ENCODE measurements at regions not wholly inside any gene's neighbourhood (a gene's known extent, or its start where the extent isn't known, plus 50 kb on each side); places are given as distances from the start of the nearest gene placed in this dataset.

- DNase-seq (ENCODE audit: extremely low spot score), result peak; percentile 15
- TF ChIP-seq FOXA1 (IDR thresholded peaks at IDR 0.05) (no peak), HDGF (IDR thresholded peaks at IDR 0.05; ENCODE audit: borderline replicate concordance) (no peak), L3MBTL2 (conservative IDR thresholded peaks at IDR 0.05) (no peak), ARNT (IDR thresholded peaks at IDR 0.05) (no peak), TARDBP (IDR thresholded peaks at IDR 0.05) (no peak), FOXK2 (IDR thresholded peaks at IDR 0.05) (no peak)
- CTCF ChIA-PET, result interaction anchor here (1.0 kb wide), 1 partner anchor 9 kb away, joined by 4 read pairs; no protein-coding TSS in a partner anchor
- POLR2A ChIA-PET, result no interaction called here
These were observed 70.8 kb upstream of the HHIP start for GRCh38 chr4:144575181-144575580.

- ChIA-PET POLR2A (no interaction called here), CTCF (no interaction called here)
- TF ChIP-seq LEF1 (IDR thresholded peaks at IDR 0.05; ENCODE audit: borderline replicate concordance) (no peak), ZNF384 (IDR thresholded peaks at IDR 0.05) (no peak), FOXM1 (IDR thresholded peaks at IDR 0.05; ENCODE audit: borderline replicate concordance) (no peak), ELF4 (IDR thresholded peaks at IDR 0.05) (no peak), NFRKB (IDR thresholded peaks at IDR 0.05) (no peak), FOXK2 (IDR thresholded peaks at IDR 0.05) (no peak), TARDBP (IDR thresholded peaks at IDR 0.05) (no peak), SP1 (IDR thresholded peaks at IDR 0.05) (no peak), FOXA1 (IDR thresholded peaks at IDR 0.05) (no peak), BHLHE40 (IDR thresholded peaks at IDR 0.05; ENCODE audit: borderline replicate concordance) (no peak), CTBP1 (IDR thresholded peaks at IDR 0.05; ENCODE audit: borderline replicate concordance) (no peak), SUZ12 (IDR thresholded peaks at IDR 0.05) (no peak), L3MBTL2 (conservative IDR thresholded peaks at IDR 0.05) (no peak), ARNT (IDR thresholded peaks at IDR 0.05) (no peak)
- no peak for DNase-seq (ENCODE audit: extremely low spot score)
These were observed 67.3 kb upstream of the HHIP start for GRCh38 chr4:144578681-144579080.

GRCh38 chr4:144579411-144580030 lies 66.4 kb upstream of the HHIP start:
- no peak for DNase-seq (ENCODE audit: extremely low spot score)
- ChIA-PET CTCF (no interaction called here), POLR2A (no interaction called here)
- TF ChIP-seq FOXK2 (IDR thresholded peaks at IDR 0.05), result no peak
- TF ChIP-seq LEF1 (IDR thresholded peaks at IDR 0.05; ENCODE audit: borderline replicate concordance), result no peak
- no peak for TF ChIP-seq BHLHE40 (IDR thresholded peaks at IDR 0.05; ENCODE audit: borderline replicate concordance)
- TF ChIP-seq FOXA1 (IDR thresholded peaks at IDR 0.05), result no peak
- TF ChIP-seq FOXM1 (IDR thresholded peaks at IDR 0.05; ENCODE audit: borderline replicate concordance), result no peak
- TF ChIP-seq HDGF (IDR thresholded peaks at IDR 0.05; ENCODE audit: borderline replicate concordance), result no peak
- TF ChIP-seq ELF4 (IDR thresholded peaks at IDR 0.05), result no peak
- no peak for TF ChIP-seq ARNT (IDR thresholded peaks at IDR 0.05)
- no peak for TF ChIP-seq L3MBTL2 (conservative IDR thresholded peaks at IDR 0.05)

GRCh38 chr4:144580430-144580829 lies 65.5 kb upstream of the HHIP start:
- ChIA-PET POLR2A (no interaction called here), CTCF (no interaction called here)
- no peak for DNase-seq (ENCODE audit: extremely low spot score)
- TF ChIP-seq L3MBTL2 (conservative IDR thresholded peaks at IDR 0.05) (no peak), TARDBP (IDR thresholded peaks at IDR 0.05) (no peak), PKNOX1 (IDR thresholded peaks at IDR 0.05) (no peak), FOXM1 (IDR thresholded peaks at IDR 0.05; ENCODE audit: borderline replicate concordance) (no peak), ELF4 (IDR thresholded peaks at IDR 0.05) (no peak), FOXK2 (IDR thresholded peaks at IDR 0.05) (no peak), SP1 (IDR thresholded peaks at IDR 0.05) (no peak), ARNT (IDR thresholded peaks at IDR 0.05) (no peak), NFRKB (IDR thresholded peaks at IDR 0.05) (no peak)

GRCh38 chr4:144582105-144582850 lies 63.7 kb upstream of the HHIP start:
- CTCF ChIA-PET, result interaction anchor here (0.6 kb wide), 1 partner anchor 278 kb away, joined by 4 read pairs; no protein-coding TSS in a partner anchor
- no peak for DNase-seq (ENCODE audit: extremely low spot score)
- TF ChIP-seq SUZ12 (IDR thresholded peaks at IDR 0.05) (no peak), FOXK2 (IDR thresholded peaks at IDR 0.05) (no peak), FOXA1 (IDR thresholded peaks at IDR 0.05) (no peak), NFRKB (IDR thresholded peaks at IDR 0.05) (no peak), HDGF (IDR thresholded peaks at IDR 0.05; ENCODE audit: borderline replicate concordance) (no peak), ARNT (IDR thresholded peaks at IDR 0.05) (no peak), PKNOX1 (IDR thresholded peaks at IDR 0.05) (no peak), L3MBTL2 (conservative IDR thresholded peaks at IDR 0.05) (no peak), BHLHE40 (IDR thresholded peaks at IDR 0.05; ENCODE audit: borderline replicate concordance) (no peak), ELF4 (IDR thresholded peaks at IDR 0.05) (no peak), LEF1 (IDR thresholded peaks at IDR 0.05; ENCODE audit: borderline replicate concordance) (no peak), FOXM1 (IDR thresholded peaks at IDR 0.05; ENCODE audit: borderline replicate concordance) (no peak), ZNF384 (IDR thresholded peaks at IDR 0.05) (no peak), CTBP1 (IDR thresholded peaks at IDR 0.05; ENCODE audit: borderline replicate concordance) (no peak), TARDBP (IDR thresholded peaks at IDR 0.05) (no peak), SP1 (IDR thresholded peaks at IDR 0.05) (no peak)
- POLR2A ChIA-PET, result no interaction called here

- TF ChIP-seq PKNOX1 (IDR thresholded peaks at IDR 0.05) (no peak), FOXK2 (IDR thresholded peaks at IDR 0.05) (no peak), ELF4 (IDR thresholded peaks at IDR 0.05) (no peak), HDGF (IDR thresholded peaks at IDR 0.05; ENCODE audit: borderline replicate concordance) (no peak), NFRKB (IDR thresholded peaks at IDR 0.05) (no peak), LEF1 (IDR thresholded peaks at IDR 0.05; ENCODE audit: borderline replicate concordance) (no peak), CTBP1 (IDR thresholded peaks at IDR 0.05; ENCODE audit: borderline replicate concordance) (no peak), L3MBTL2 (conservative IDR thresholded peaks at IDR 0.05) (no peak), TARDBP (IDR thresholded peaks at IDR 0.05) (no peak), ARNT (IDR thresholded peaks at IDR 0.05) (no peak), BHLHE40 (IDR thresholded peaks at IDR 0.05; ENCODE audit: borderline replicate concordance) (no peak)
- DNase-seq (ENCODE audit: extremely low spot score), result no peak
- ChIA-PET CTCF (interaction anchor here (0.6 kb wide), 1 partner anchor 279 kb away, joined by 4 read pairs; no protein-coding TSS in a partner anchor), POLR2A (no interaction called here)
These were observed 63.0 kb upstream of the HHIP start for GRCh38 chr4:144582975-144583374.

All from HEK293T (cell line).